PC-3 (cell line): ENCODE measurements at regions not wholly inside any gene's neighbourhood (a gene's known extent, or its start where the extent isn't known, plus 50 kb on each side); places are given as distances from the start of the nearest gene placed in this dataset.

Source experiments
- EZH2 ChIP-seq: fragments of 300-600 bp; sonication (generic); IDR thresholded peaks from one replicate; pipeline ENCODE4 v1.6.1; 2017; ENCODE audit warnings: antibody characterized with exemption, mild to moderate bottlenecking, low read length; ENCODE audit not compliant: unreplicated experiment
- EZH2phosphoT487 ChIP-seq: fragments of 300-600 bp; sonication (generic); IDR thresholded peaks from 2 replicates; pipeline ENCODE4 v1.6.1; 2018; ENCODE audit warnings: mild to moderate bottlenecking, antibody characterized with exemption, low read length, borderline replicate concordance
- TF ChIP-seq, protein P1 (sequence below): fragments of 300-600 bp; sonication (generic); conservative IDR thresholded peaks from 2 replicates; pipeline ENCODE4 v1.5.1; 2017; ENCODE audit warnings: antibody characterized with exemption, low read depth, mild to moderate bottlenecking, low read length

DNA sequence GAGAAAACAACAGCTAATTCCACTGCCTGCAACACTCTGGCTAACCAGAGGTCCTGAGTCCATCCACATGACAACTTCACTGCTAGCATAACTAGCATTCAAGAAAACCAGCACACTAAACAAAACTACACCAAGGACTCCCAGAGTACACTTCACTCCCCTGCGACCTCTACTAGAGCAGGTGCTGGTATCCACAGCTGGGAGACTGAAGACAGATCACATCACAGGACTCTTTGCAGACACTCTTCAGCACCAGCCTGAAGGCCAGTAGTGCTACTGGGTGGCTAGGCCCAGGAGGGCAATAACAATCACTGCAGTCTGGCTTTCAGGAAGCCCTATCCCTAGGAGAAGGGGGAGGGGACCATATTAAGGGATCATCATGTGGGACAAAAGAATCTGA, 54.4 kb upstream of the MYB start:
- TF ChIP-seq, protein P1, sequence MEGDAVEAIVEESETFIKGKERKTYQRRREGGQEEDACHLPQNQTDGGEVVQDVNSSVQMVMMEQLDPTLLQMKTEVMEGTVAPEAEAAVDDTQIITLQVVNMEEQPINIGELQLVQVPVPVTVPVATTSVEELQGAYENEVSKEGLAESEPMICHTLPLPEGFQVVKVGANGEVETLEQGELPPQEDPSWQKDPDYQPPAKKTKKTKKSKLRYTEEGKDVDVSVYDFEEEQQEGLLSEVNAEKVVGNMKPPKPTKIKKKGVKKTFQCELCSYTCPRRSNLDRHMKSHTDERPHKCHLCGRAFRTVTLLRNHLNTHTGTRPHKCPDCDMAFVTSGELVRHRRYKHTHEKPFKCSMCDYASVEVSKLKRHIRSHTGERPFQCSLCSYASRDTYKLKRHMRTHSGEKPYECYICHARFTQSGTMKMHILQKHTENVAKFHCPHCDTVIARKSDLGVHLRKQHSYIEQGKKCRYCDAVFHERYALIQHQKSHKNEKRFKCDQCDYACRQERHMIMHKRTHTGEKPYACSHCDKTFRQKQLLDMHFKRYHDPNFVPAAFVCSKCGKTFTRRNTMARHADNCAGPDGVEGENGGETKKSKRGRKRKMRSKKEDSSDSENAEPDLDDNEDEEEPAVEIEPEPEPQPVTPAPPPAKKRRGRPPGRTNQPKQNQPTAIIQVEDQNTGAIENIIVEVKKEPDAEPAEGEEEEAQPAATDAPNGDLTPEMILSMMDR: no peak
- TF ChIP-seq EZH2: no peak
- TF ChIP-seq EZH2phosphoT487: no peak
